HEK293 (cell line): ENCODE measurements at regions not wholly inside any gene's neighbourhood (a gene's known extent, or its start where the extent isn't known, plus 50 kb on each side); places are given as distances from the start of the nearest gene placed in this dataset.
"Not testable (repeated sequence)": the region's sequence is repeated elsewhere in the genome, so short reads cannot be mapped to it uniquely, and the experiment has no call there.

Experiments used
- CTCF ChIA-PET: fragments of 350-600 bp; formaldehyde crosslinking; extraction: SDS; loops from one replicate; lab custom pipeline; 2021; ENCODE audit warnings: antibody characterized with exemption; lab: Yijun Ruan, JAX
- POLR2A ChIA-PET: fragments of 300-600 bp; formaldehyde crosslinking; extraction: SDS; loops from one replicate; lab custom pipeline; 2020; ENCODE audit warnings: antibody characterized with exemption, inconsistent platforms; lab: Yijun Ruan, JAX
- H3K27ac ChIP-seq: fragments of 200-500 bp; sonication (Bioruptor generic); 2 replicates; pipeline ENCODE4 v1.5.1; 2014; ENCODE audit warnings: low read depth, low read length, control low read depth, inconsistent platforms; ENCODE audit errors: extremely low read depth
- H3K36me3 ChIP-seq, 2 experiments: fragments of 200-500 bp in 1 of 2; sonication (Bioruptor generic) in 1 of 2; 1 replicate in 1 of 2; 2 replicates in 1 of 2; pipeline ENCODE4 v1.5.1; 2014 to 2017; ENCODE audit warnings: inconsistent platforms in 2 of 2, low read length in 2 of 2; ENCODE audit not compliant: control insufficient read depth in 2 of 2, insufficient read depth in 1 of 2
- H3K4me1 ChIP-seq: fragments of 200-500 bp; sonication (Bioruptor generic); 2 replicates; pipeline ENCODE4 v1.5.1; 2014; ENCODE audit warnings: mild to moderate bottlenecking, low read length, inconsistent platforms; ENCODE audit not compliant: control insufficient read depth, insufficient read depth
- H3K4me3 ChIP-seq: 2 replicates; pipeline ENCODE4 v1.5.1; 2011; ENCODE audit warnings: low read depth, mild to moderate bottlenecking, control low read depth, low read length, moderate library complexity
- H3K9me3 ChIP-seq: fragments of 200-500 bp; sonication (Bioruptor generic); 2 replicates; pipeline ENCODE4 v1.5.1; 2014; ENCODE audit warnings: low read depth, low read length, inconsistent platforms; ENCODE audit not compliant: control insufficient read depth, insufficient read depth
- GLI2 ChIP-seq: fragments of 450-650 bp; formaldehyde crosslinking; IDR thresholded peaks from 2 replicates; pipeline ENCODE4; 2017; ENCODE audit warnings: missing biosample characterization, missing genetic modification characterization, low read depth, borderline replicate concordance
- ZBTB11 ChIP-seq: fragments of 450-650 bp; formaldehyde crosslinking; conservative IDR thresholded peaks from 2 replicates; pipeline ENCODE4 v1.5.1; 2016; ENCODE audit warnings: low read depth, missing biosample characterization, missing genetic modification characterization
- ZBTB8A ChIP-seq: fragments of 450-650 bp; formaldehyde crosslinking; IDR thresholded peaks from 2 replicates; pipeline ENCODE4 v1.5.1; 2016; ENCODE audit warnings: missing biosample characterization, missing genetic modification characterization
- ZNF112 ChIP-seq: fragments of 450-650 bp; formaldehyde crosslinking; IDR thresholded peaks from 2 replicates; pipeline ENCODE4 v1.5.0; 2017; ENCODE audit warnings: missing biosample characterization, missing genetic modification characterization
- ZNF140 ChIP-seq: fragments of 450-650 bp; formaldehyde crosslinking; IDR thresholded peaks from 2 replicates; pipeline ENCODE4 v1.5.1; 2016; ENCODE audit warnings: missing biosample characterization, missing genetic modification characterization
- ZNF223 ChIP-seq: fragments of 450-650 bp; formaldehyde crosslinking; IDR thresholded peaks from 2 replicates; pipeline ENCODE4 v1.5.1; 2016; ENCODE audit warnings: missing biosample characterization, missing genetic modification characterization
- ZNF248 ChIP-seq: fragments of 450-650 bp; formaldehyde crosslinking; IDR thresholded peaks from 2 replicates; pipeline ENCODE4 v1.5.1; 2017; ENCODE audit warnings: missing biosample characterization, missing genetic modification characterization
- ZNF266 ChIP-seq: fragments of 450-650 bp; formaldehyde crosslinking; IDR thresholded peaks from 2 replicates; pipeline ENCODE4 v1.5.1; 2016; ENCODE audit warnings: missing biosample characterization, missing genetic modification characterization, low read depth
- ZNF280D ChIP-seq: fragments of 450-650 bp; formaldehyde crosslinking; IDR thresholded peaks from 2 replicates; pipeline ENCODE4 v1.5.1; 2016; ENCODE audit warnings: missing biosample characterization, missing genetic modification characterization
- ZNF391 ChIP-seq: fragments of 450-650 bp; formaldehyde crosslinking; IDR thresholded peaks from 2 replicates; pipeline ENCODE4 v1.5.1; 2016; ENCODE audit warnings: low read depth, missing biosample characterization, missing genetic modification characterization, borderline replicate concordance
- ZNF394 ChIP-seq: fragments of 450-650 bp; formaldehyde crosslinking; IDR thresholded peaks from 2 replicates; pipeline ENCODE4 v1.5.1; 2016; ENCODE audit warnings: missing biosample characterization, missing genetic modification characterization, mild to moderate bottlenecking, moderate library complexity, borderline replicate concordance
- ZNF426 ChIP-seq: fragments of 450-650 bp; formaldehyde crosslinking; IDR thresholded peaks from 2 replicates; pipeline ENCODE4 v1.5.1; 2017; ENCODE audit warnings: missing biosample characterization, missing genetic modification characterization, mild to moderate bottlenecking, inconsistent platforms, moderate library complexity
- ZNF510 ChIP-seq: fragments of 450-650 bp; formaldehyde crosslinking; IDR thresholded peaks from 2 replicates; pipeline ENCODE4 v1.5.1; 2018; ENCODE audit warnings: mild to moderate bottlenecking, missing genetic modification characterization, missing biosample characterization; ENCODE audit not compliant: insufficient replicate concordance
- ZNF555 ChIP-seq: fragments of 450-650 bp; formaldehyde crosslinking; conservative IDR thresholded peaks from 2 replicates; pipeline ENCODE4 v1.5.1; 2017; ENCODE audit warnings: missing biosample characterization, mild to moderate bottlenecking, missing genetic modification characterization, inconsistent platforms
- ZNF623 ChIP-seq: fragments of 450-650 bp; formaldehyde crosslinking; IDR thresholded peaks from 2 replicates; pipeline ENCODE4 v1.5.1; 2016; ENCODE audit warnings: missing biosample characterization, missing genetic modification characterization
- ZNF654 ChIP-seq: fragments of 450-650 bp; formaldehyde crosslinking; IDR thresholded peaks from 2 replicates; pipeline ENCODE4 v1.5.1; 2016; ENCODE audit warnings: low read depth, missing biosample characterization, missing genetic modification characterization
- ZNF677 ChIP-seq: fragments of 450-650 bp; IDR thresholded peaks from 2 replicates; pipeline ENCODE4 v1.5.0; 2018; ENCODE audit warnings: missing biosample characterization, mild to moderate bottlenecking, missing genetic modification characterization, moderate library complexity
- ZXDB ChIP-seq: fragments of 450-650 bp; formaldehyde crosslinking; IDR thresholded peaks from 2 replicates; pipeline ENCODE4 v1.5.1; 2016; ENCODE audit warnings: missing biosample characterization, missing genetic modification characterization

GRCh38 chr5:51712201-51712600, 329.0 kb downstream of the ISL1 start (continued):
- TF ChIP-seq ZNF280D (tag by site-specific recombination) (no peak), ZNF112 (tag by site-specific recombination) (no peak), ZNF391 (no peak), ZNF248 (tag by site-specific recombination) (no peak), GLI2 (tag by site-specific recombination) (no peak), ZNF677 (tag by site-specific recombination) (no peak), ZNF223 (tag by site-specific recombination) (no peak)

- H3K4me3 ChIP-seq, H3K36me3 ChIP-seq, H3K9me3 ChIP-seq, POLR2A ChIA-PET, H3K4me1 ChIP-seq, CTCF ChIA-PET, H3K27ac ChIP-seq: not testable (repeated sequence)
- TF ChIP-seq ZNF654 (tag by site-specific recombination) (peak; percentile 17; the same call in 1 of the 2 replicates), ZBTB8A (tag by site-specific recombination) (peak; percentile 26; the same call in 1 of the 2 replicates), ZNF510 (peak; percentile 39), ZBTB11 (tag by site-specific recombination) (peak; percentile 54), ZNF266 (tag by site-specific recombination) (peak; percentile 60; the same call in 1 of the 2 replicates), ZXDB (tag by site-specific recombination) (0 out of 2 replicates have a peak, but pooled peaks have one; percentile 16), ZNF623 (tag by site-specific recombination) (0 out of 2 replicates have a peak, but pooled peaks have one; percentile 35), ZNF394 (tag by site-specific recombination) (peak; percentile 65; the same call in 1 of the 2 replicates), ZNF555 (tag by site-specific recombination) (peak; percentile 46), ZNF140 (tag by site-specific recombination) (peak; percentile 28; the same call in 1 of the 2 replicates), ZNF426 (tag by site-specific recombination) (peak; percentile 56)
Observed at GRCh38 chr5:51715445-51715844, 332.2 kb downstream of the ISL1 start.
